Breast epithelium (tissue), 3 donors: ENCODE measurements at regions not wholly inside any gene's neighbourhood (a gene's known extent, or its start where the extent isn't known, plus 50 kb on each side); places are given as distances from the start of the nearest gene placed in this dataset.

ENCODE experiments used
- CTCF ChIP-seq, 3 donors: fragments of 450-650 bp; IDR thresholded peaks; one replicate each; pipeline ENCODE4 v1.5.1; 2016 to 2017; ENCODE audit warnings: antibody characterized with exemption in 3 of 3, mild to moderate bottlenecking in 3 of 3, moderate library complexity in 3 of 3
- POLR2AphosphoS5 ChIP-seq, 3 donors: sonication (generic); formaldehyde crosslinking; IDR thresholded peaks; one replicate each; pipeline ENCODE4 v1.6.1; 2017; ENCODE audit warnings: antibody characterized with exemption in 3 of 3

- TF ChIP-seq CTCF (IDR thresholded peaks at IDR 0.05) (no peak), POLR2AphosphoS5 (IDR thresholded peaks at IDR 0.05) (no peak)
Measured at GRCh38 chr1:208643005-208643597, 398.9 kb upstream of the PLXNA2 start.
